GM21528 (cell line): ENCODE measurements at regions not wholly inside any gene's neighbourhood (a gene's known extent, or its start where the extent isn't known, plus 50 kb on each side); places are given as distances from the start of the nearest gene placed in this dataset.
"Not testable (repeated sequence)": the region's sequence is repeated elsewhere in the genome, so short reads cannot be mapped to it uniquely, and the experiment has no call there.

ENCODE experiments used
- ATAC-seq: cut with Tn5 transposase; IDR thresholded peaks from one replicate; pipeline ENCODE4 v1.9.1; 2021; ENCODE audit warnings: mild to moderate bottlenecking, moderate library complexity; ENCODE audit not compliant: unreplicated experiment, low FRiP score

- not testable (repeated sequence) for ATAC-seq
Measured at GRCh38 chr7:66455432-66455831, 173.2 kb upstream of the KCTD7 start.

DNA sequence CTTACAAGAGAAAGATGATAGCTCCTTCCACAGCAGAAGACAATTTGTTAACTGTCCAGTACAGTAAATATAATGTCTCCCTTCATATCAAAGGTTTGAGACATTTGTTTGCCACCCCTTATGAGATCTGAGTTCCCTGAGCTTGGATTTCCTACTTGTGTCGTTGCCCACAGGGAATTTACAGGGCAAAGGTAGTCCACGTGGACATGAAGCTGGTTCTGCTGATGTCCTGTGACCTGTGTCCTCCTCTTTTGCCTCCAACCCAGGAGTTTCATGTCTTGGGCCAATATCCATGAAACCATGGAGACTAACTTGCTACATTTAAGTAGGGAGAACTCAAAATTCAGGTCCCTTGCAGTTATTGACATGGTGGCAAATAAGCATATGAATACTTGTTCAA lies 172.2 kb upstream of the KCTD7 start:
- ATAC-seq = not testable (repeated sequence)

- not testable (repeated sequence) for ATAC-seq
Measured at GRCh38 chr7:66458991-66459390, 169.7 kb upstream of the KCTD7 start.

DNA sequence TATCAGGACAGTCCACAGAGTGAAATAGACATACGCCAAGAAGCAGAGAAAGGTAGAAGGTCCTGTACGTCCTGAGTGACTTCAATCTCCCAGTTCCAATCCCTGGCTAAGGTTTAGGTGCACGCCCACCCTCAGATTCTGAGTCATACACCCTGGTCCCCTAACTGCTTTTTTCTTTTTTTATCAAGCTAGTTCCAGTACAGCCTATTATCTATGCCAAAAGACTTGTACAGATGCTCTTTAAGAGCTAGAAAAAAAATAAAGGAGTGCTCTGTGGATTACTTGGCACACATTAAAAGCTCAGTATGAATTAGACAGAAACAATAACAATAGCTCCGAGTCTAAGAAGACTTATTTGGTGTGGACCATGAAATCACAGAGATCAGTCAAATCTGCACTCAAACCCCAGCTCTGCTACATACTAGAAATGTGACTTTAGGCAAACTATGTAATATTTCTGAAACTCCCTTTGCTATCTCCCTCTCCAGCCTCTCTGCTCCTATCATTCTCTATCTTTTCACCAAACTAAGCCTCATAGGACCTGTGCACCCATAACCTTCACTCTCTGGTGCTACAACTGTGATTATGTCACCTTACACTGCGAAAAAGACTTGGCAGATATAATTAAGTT lies 168.8 kb upstream of the KCTD7 start:
- not testable (repeated sequence) for ATAC-seq

GRCh38 chr7:66460921-66461361 lies 167.7 kb upstream of the KCTD7 start:
- ATAC-seq = no peak

GRCh38 chr7:66461397-66461796 lies 167.3 kb upstream of the KCTD7 start:
- not testable (repeated sequence) for ATAC-seq

GRCh38 chr7:66462831-66463230 lies 165.8 kb upstream of the KCTD7 start:
- not testable (repeated sequence) for ATAC-seq

DNA sequence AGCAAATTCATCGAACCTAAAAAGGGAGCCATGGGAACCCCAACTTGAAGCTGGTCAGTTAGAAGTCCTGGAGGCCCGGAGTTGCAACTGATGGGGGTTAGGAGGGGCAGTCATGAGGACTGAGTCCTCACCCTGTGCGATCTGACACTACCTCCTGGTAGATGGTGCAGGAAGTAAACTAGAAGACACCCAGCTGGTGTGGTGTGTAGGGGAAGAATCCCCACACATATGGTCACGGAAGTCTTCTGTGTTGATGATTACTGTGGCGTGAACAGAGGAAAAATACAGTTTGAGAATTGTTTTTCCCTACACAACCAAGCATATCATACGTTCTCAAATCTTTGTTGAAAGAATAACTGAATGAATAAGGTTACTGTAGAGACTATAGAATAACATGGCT lies 164.6 kb upstream of the KCTD7 start:
- no peak for ATAC-seq

- no peak for ATAC-seq
Measured at GRCh38 chr7:66466081-66466600, 162.5 kb upstream of the KCTD7 start.

DNA sequence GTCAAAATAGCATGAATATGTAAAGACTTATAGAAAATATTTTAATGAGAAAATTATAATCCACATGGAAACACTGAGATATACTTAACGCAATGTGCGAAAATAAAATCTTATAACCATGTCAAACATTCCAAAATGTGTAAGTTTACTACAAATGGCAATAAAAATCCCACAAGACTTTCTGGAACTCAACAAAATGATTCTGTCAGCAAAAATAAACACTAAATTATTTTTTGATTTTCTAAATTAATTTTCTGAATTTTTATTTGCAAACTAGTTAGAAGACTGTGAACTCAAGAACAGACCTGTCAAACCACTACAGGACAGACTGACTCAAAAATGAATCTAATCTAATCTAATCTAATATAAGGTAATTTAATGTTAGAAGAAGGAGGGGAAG lies 160.8 kb upstream of the KCTD7 start:
- ATAC-seq = no peak

GRCh38 chr7:66473064-66473463 lies 155.6 kb upstream of the KCTD7 start:
- ATAC-seq = not testable (repeated sequence)

DNA sequence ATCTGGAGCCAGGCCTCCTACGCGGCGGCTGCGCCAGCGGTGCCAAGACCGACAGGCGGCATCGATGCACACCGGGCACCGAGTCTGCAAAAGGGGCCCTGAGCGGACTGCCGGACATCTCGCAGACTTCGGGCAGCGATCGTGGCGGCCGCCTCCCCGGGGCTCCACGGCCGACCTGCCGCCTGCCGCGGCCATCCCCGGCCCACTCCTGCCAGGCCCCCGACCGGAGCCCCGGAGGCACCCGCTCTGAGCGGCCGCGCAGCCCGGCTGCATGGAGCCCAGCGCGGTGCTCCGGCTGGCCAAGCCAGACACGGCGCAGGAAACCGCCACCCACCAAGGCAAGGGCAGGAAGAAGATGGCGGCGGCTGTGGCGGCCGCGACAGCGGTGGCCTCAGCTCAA lies 154.2 kb upstream of the KCTD7 start:
- ATAC-seq = no peak

- not testable (repeated sequence) for ATAC-seq
Measured at GRCh38 chr7:66476056-66476455, 152.6 kb upstream of the KCTD7 start.

DNA sequence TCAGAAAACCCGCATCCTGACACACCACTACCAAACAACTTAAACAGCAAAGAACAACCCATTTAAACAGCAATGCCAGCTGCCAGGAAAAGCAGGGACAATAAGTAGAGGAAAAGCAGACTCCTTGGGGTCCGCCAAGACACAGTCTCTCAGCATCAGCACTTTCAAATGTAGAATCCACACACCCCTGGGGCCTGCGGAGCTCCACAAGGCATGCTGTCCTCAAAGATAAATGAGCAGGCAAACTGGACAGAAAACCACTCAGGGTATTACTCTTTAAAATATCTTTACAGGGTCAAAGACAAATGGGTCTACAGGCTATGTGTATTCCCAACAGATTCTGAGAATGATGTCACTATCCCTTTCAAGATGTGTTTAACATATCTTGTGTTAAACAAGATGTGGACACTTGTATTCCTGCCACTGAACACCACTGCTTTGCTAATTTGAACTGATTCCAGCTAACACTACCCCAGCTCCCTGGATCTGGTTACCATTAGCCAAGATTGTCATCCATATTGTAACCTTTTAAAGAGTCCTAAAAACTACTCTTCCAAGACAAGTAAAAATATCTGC lies 150.8 kb upstream of the KCTD7 start:
- ATAC-seq = not testable (repeated sequence)

DNA sequence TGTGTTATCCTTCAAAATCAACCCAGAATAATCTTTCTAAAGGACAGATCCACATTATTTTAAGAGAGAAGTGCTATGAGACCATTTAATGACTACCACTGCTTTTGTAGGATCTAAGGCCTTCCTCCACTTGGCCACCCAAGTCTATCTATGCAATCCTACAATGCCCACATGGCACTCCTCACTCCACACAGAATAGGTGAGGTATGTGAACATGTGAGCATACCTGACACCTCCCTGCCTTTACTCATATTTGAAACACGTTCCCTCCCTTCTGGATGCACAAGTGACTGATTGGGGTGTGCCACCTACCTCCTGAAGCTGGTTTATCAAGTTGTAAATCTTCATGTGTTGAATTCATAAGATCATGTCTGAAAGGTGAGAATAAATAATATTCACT lies 147.5 kb upstream of the KCTD7 start:
- ATAC-seq = not testable (repeated sequence)

DNA sequence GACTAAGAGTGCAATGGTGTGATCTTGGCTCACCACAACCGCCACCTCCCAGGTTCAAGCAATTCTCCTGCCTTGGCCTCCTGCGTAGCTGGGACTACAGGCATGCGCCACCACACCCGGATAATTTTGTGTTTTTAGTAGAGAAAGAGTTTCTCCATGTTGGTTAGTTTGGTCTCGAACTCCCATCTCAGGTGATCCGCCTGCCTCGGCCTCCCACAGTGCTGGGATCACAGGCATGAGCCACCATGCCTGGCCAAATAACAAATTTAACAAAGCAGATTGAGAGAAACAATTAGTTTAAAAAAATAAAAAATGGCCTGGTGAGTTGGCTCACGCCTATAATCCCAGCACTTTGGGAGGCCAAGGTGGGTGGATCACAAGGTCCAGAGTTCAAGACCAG lies 139.6 kb upstream of the KCTD7 start:
- ATAC-seq = not testable (repeated sequence)

DNA sequence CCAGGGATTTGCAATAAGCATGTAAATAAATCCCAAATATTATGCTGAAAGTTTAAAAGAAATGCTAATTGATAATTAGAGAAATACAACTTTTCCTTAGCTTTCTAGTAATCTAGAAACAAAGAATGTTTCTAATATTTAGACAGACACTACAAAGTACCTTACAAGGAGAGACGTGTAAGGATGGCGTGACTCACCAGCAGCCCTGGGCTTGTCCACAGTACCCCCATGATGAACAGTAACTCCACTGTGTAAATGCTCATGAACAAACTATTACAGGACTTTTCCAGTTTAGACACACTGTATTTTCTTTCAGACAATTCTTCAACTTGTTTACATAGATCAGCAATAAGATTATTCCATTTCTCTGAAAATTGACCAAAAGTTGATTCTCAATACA lies 138.9 kb upstream of the KCTD7 start:
- ATAC-seq = not testable (repeated sequence)

DNA sequence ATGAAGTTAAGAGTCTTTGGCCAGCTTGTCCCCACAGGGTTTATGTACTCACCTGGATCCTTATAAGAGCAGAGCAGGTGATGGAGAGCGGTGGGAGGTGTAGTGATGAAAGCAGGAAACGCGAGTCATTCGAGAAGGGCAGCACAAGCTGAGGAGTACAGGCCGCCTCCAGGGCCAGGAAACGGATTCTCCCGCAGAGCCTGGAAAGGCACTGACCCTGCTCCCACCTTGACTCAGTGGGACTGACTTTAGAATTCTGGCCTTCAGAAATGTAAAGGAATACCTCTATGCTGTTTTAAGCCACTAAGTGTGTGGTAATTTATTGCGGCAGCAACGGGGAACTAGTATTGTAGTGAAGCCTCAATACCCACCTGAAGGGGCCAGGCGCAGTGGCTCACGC lies 137.7 kb upstream of the KCTD7 start:
- ATAC-seq = not testable (repeated sequence)

- ATAC-seq = not testable (repeated sequence)
Measured at GRCh38 chr7:66492405-66492804, 136.3 kb upstream of the KCTD7 start.

DNA sequence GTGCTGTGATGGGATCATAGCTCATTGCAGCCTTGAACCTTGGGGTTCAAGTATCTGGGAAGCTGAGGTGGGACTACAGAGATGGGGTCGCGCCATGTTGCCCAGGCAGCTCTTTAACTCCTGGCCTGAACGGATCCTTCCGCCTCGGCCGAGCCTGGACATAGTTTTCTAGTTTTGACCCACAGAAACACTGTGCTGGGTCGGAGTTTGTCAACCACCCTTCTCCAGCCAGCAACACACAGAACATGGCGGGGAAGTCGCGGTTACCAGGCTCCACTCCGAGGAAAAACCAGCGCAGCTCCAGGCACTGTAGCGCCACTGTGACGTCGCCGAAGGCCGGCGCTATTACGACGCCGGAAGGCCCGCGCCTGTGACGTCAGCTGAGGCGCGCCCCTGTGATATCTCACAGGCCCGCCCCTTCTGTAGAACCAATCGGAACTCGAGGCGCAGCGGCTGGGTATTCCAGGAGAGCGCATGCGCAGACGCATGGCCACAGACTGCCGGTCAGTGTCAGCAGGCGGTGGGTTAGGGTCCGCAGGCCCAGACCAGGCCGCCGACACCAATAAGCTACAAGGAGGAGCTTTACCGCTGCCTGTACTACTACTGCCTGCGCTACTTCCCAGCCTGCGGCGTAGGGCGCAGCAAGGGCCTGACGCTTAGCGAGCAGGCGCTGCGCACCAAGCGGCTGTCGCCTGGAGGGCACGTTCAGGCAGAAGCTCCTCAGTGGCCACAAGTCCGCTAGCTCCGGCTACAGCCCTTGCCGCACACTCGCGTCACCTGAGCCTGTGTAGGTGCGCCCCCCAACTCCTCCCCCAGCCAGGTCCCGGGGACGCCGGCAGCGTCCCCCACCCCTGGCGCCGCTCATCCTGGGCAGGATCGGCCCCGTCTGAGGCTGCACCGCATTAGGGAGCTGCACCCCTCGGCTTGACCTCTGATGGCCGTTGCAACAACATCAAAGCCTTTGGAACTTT lies 135.2 kb upstream of the KCTD7 start:
- ATAC-seq = peak; percentile 96

GRCh38 chr7:66497346-66497745 lies 131.3 kb upstream of the KCTD7 start:
- no peak for ATAC-seq
